GM23248 (cell line): ENCODE measurements at regions not wholly inside any gene's neighbourhood (a gene's known extent, or its start where the extent isn't known, plus 50 kb on each side); places are given as distances from the start of the nearest gene placed in this dataset.

Source experiments
- EZH2 ChIP-seq: fragments of 200-600 bp; sonication (generic); IDR thresholded peaks from 2 replicates; pipeline ENCODE4 v1.6.1; 2018; ENCODE audit warnings: antibody characterized with exemption, mild to moderate bottlenecking; ENCODE audit not compliant: insufficient read depth, poor library complexity, severe bottlenecking
- EZH2phosphoT487 ChIP-seq: fragments of 200-600 bp; sonication (generic); IDR thresholded peaks from 2 replicates; pipeline ENCODE4 v1.6.1; 2018; ENCODE audit warnings: antibody characterized with exemption, moderate library complexity, mild to moderate bottlenecking, low read depth; ENCODE audit not compliant: insufficient read depth

GRCh38 chr5:52673495-52673894 lies 114.2 kb upstream of the ITGA1 start:
- TF ChIP-seq EZH2 = no peak
- TF ChIP-seq EZH2phosphoT487 = no peak
